ENCODE measurements at regions not wholly inside any gene's neighbourhood (a gene's known extent, or its start where the extent isn't known, plus 50 kb on each side); places are given as distances from the start of the nearest gene placed in this dataset.

- no peak for DNase-seq (ENCODE audit: low read depth in 1 of 2, low spot score in 1 of 2)
- TF ChIP-seq POLR2AphosphoS5 (IDR thresholded peaks at IDR 0.05; ENCODE audit: low read depth) (no peak), CTCF (IDR thresholded peaks at IDR 0.05; ENCODE audit: insufficient read depth, low read length) (no peak), SPI1 (IDR thresholded peaks at IDR 0.05; ENCODE audit: borderline replicate concordance, low read depth) (no peak), REST (IDR thresholded peaks at IDR 0.05; ENCODE audit: insufficient replicate concordance, low read depth) (no peak), GABPA (IDR thresholded peaks at IDR 0.05; ENCODE audit: low read depth) (no peak)
- Histone ChIP-seq H3K4me3 (replicated peaks; ENCODE audit: insufficient read depth, low read length) (no peak overlapping the region), H3K27ac (replicated peaks) (no peak overlapping the region), H3K27me3 (ENCODE audit: insufficient read depth, poor library complexity, severe bottlenecking) (no peaks in the 10 kb centered on the region)
Observed at GRCh38 chr2:223232285-223232684, 180.3 kb downstream of the KCNE4 start.

- Histone ChIP-seq H3K27ac (replicated peaks) (no peak overlapping the region), H3K4me3 (replicated peaks; ENCODE audit: insufficient read depth, low read length) (no peak overlapping the region), H3K27me3 (ENCODE audit: insufficient read depth, poor library complexity, severe bottlenecking) (no peaks in the 10 kb centered on the region)
- TF ChIP-seq SPI1 (IDR thresholded peaks at IDR 0.05; ENCODE audit: borderline replicate concordance, low read depth) (no peak), REST (IDR thresholded peaks at IDR 0.05; ENCODE audit: insufficient replicate concordance, low read depth) (no peak), GABPA (IDR thresholded peaks at IDR 0.05; ENCODE audit: low read depth) (no peak), CTCF (IDR thresholded peaks at IDR 0.05; ENCODE audit: insufficient read depth, low read length) (no peak)
- no peak for DNase-seq (ENCODE audit: low read depth in 1 of 2, low spot score in 1 of 2)
Observed at GRCh38 chr2:223232896-223233295, 180.9 kb downstream of the KCNE4 start.

GRCh38 chr2:223235986-223236385 lies 184.0 kb downstream of the KCNE4 start:
- no peak for TF ChIP-seq GABPA (IDR thresholded peaks at IDR 0.05; ENCODE audit: low read depth)
- TF ChIP-seq CTCF (IDR thresholded peaks at IDR 0.05; ENCODE audit: insufficient read depth, low read length): no peak
- no peak for TF ChIP-seq SPI1 (IDR thresholded peaks at IDR 0.05; ENCODE audit: borderline replicate concordance, low read depth)
- TF ChIP-seq REST (IDR thresholded peaks at IDR 0.05; ENCODE audit: insufficient replicate concordance, low read depth): no peak
- no peak for TF ChIP-seq POLR2AphosphoS5 (IDR thresholded peaks at IDR 0.05; ENCODE audit: low read depth)
- Histone ChIP-seq H3K27me3 (ENCODE audit: insufficient read depth, poor library complexity, severe bottlenecking) (no peaks in the 10 kb centered on the region), H3K4me3 (replicated peaks; ENCODE audit: insufficient read depth, low read length) (no peak overlapping the region), H3K27ac (replicated peaks) (no peak overlapping the region)
- DNase-seq (ENCODE audit: low read depth in 1 of 2, low spot score in 1 of 2): no peak
